Urinary bladder (tissue), 3 donors: ENCODE measurements at regions not wholly inside any gene's neighbourhood (a gene's known extent, or its start where the extent isn't known, plus 50 kb on each side); places are given as distances from the start of the nearest gene placed in this dataset.
"Not testable (repeated sequence)": the region's sequence is repeated elsewhere in the genome, so short reads cannot be mapped to it uniquely, and the experiment has no call there.

Experiments used
- DNase-seq: peaks from one replicate; pipeline ENCODE4 v3.0.0-alpha.2; 2015; ENCODE audit errors: extremely low spot score
- H3K27ac ChIP-seq: one replicate; pipeline ENCODE4 v1.5.1; 2013; ENCODE audit warnings: low read depth, mild to moderate bottlenecking, moderate library complexity
- H3K36me3 ChIP-seq: one replicate; pipeline ENCODE4 v1.6.1; 2013; ENCODE audit warnings: mild to moderate bottlenecking, moderate library complexity; ENCODE audit not compliant: insufficient read depth
- H3K4me1 ChIP-seq: one replicate; pipeline ENCODE4 v1.6.1; 2013; ENCODE audit warnings: mild to moderate bottlenecking, moderate library complexity; ENCODE audit not compliant: insufficient read depth
- H3K4me3 ChIP-seq: one replicate; pipeline ENCODE4 v1.5.1; 2013; ENCODE audit warnings: low read depth, low read length
- WGBS: extraction: QIAGEN DNeasy Blood & Tissue Kit; methylation state at CpG from one replicate; pipeline ENCODE4 v1.1.7; 2013; 5-methylcytosine and 5-hydroxymethylcytosine counted together
- donor health status: healthy with polysubstance abuse.
- donor health status: healthy.

- not testable (repeated sequence) for H3K36me3 ChIP-seq, DNase-seq, H3K27ac ChIP-seq, H3K4me3 ChIP-seq, H3K4me1 ChIP-seq
- 72% methylated on average over 8 of the region's 8 CpGs for WGBS
Measured at GRCh38 chr13:87336346-87336889, 334.8 kb upstream of the SLITRK5 start.

GRCh38 chr13:87344176-87344575 lies 327.0 kb upstream of the SLITRK5 start:
- DNase-seq: no peak
- H3K36me3 ChIP-seq: no peaks in the 10 kb centered on the region
- H3K4me1 ChIP-seq: no peaks in the 10 kb centered on the region
- H3K27ac ChIP-seq: no peak overlapping the region
- H3K4me3 ChIP-seq: no peak overlapping the region
- WGBS: 54% methylated on average over 2 of the region's 2 CpGs

DNA sequence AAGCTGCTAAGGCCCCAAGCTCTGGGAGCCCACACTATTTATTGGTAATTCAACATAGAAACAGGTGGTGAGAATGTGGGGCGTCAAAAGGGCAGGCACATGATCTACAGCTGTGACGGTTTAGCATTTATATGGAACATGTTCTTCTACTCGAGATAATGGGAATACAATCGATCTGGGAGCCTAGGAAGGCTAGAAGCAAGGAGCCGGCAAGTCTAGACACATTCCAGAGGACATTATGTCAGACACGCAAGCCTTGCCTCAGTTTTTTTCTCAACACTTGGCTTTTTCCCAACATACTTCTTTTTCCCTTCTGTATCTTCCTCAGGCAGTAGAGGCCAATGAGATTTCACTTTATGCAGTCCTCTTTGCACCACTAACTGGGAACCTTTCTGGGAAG lies 315.7 kb upstream of the SLITRK5 start:
- Histone ChIP-seq H3K4me3 (no peak overlapping the region), H3K27ac (no peak overlapping the region), H3K36me3 (no peaks in the 10 kb centered on the region), H3K4me1 (no peaks in the 10 kb centered on the region)
- no peak for DNase-seq
- WGBS: 54% methylated on average over 6 of the region's 6 CpGs

DNA sequence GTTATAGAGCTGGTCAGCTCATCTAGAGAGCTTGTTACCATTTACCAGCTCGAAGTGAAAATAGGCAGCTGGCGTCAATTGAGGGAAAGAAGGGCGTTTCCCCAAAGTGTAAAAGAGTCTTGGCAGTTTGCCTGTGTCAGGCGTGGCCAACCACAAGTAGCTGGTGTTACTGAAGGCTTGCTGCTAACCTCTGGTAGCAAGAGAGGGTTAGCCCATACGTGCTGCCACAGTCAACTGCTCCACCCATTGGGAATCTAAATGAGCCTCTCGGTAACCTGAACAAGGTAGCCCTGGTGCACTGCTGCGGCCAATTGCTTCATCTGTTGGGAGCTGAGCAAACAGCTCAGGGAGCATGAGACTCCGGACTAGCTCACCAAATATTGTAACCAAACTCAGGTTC lies 314.9 kb upstream of the SLITRK5 start:
- Histone ChIP-seq H3K27ac (no peak overlapping the region), H3K4me3 (no peak overlapping the region), H3K4me1 (no peaks in the 10 kb centered on the region), H3K36me3 (no peaks in the 10 kb centered on the region)
- no peak for DNase-seq
- 84% methylated on average over 8 of the region's 8 CpGs for WGBS

GRCh38 chr13:87358319-87358718 lies 312.9 kb upstream of the SLITRK5 start:
- Histone ChIP-seq H3K27ac (no peak overlapping the region), H3K4me3 (no peak overlapping the region), H3K4me1 (no peaks in the 10 kb centered on the region), H3K36me3 (no peaks in the 10 kb centered on the region)
- no peak for DNase-seq

- WGBS: 93% methylated on average over 1 of the region's 1 CpG
- no peak for DNase-seq
- no peaks in the 10 kb centered on the region for H3K4me1 ChIP-seq
- no peak overlapping the region for H3K4me3 ChIP-seq
- H3K36me3 ChIP-seq: no peaks in the 10 kb centered on the region
- no peak overlapping the region for H3K27ac ChIP-seq
Measured at GRCh38 chr13:87361216-87361615, 310.0 kb upstream of the SLITRK5 start.

DNA sequence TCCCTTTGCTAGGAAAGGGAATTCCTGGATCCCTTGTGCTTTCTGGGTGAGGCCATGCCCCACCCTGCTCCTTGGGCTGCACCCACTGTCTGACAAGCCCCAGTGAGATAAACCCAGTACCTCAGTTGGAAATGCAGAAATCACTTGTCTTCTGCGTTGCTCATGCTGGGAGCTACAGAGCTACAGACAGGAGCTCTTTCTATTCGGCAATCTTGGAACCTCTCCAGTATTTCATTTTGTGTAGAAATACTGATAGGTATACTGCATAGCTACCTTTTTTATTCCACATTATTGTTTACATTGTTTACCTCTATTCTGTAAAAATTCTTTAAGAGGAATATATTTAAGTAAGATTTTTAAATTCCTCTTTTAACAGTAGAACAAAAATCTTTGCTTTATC lies 302.5 kb upstream of the SLITRK5 start:
- no peaks in the 10 kb centered on the region for H3K36me3 ChIP-seq
- no peaks in the 10 kb centered on the region for H3K4me1 ChIP-seq
- H3K4me3 ChIP-seq: no peak overlapping the region
- no peak for DNase-seq
- WGBS: 95% methylated on average over 2 of the region's 2 CpGs
- H3K27ac ChIP-seq: no peak overlapping the region

- Histone ChIP-seq H3K4me1 (no peaks in the 10 kb centered on the region), H3K27ac (no peak overlapping the region), H3K4me3 (no peak overlapping the region), H3K36me3 (no peaks in the 10 kb centered on the region)
- WGBS: 90% methylated on average over 1 of the region's 1 CpG
- no peak for DNase-seq
Measured at GRCh38 chr13:87376081-87376480, 295.1 kb upstream of the SLITRK5 start.

DNA sequence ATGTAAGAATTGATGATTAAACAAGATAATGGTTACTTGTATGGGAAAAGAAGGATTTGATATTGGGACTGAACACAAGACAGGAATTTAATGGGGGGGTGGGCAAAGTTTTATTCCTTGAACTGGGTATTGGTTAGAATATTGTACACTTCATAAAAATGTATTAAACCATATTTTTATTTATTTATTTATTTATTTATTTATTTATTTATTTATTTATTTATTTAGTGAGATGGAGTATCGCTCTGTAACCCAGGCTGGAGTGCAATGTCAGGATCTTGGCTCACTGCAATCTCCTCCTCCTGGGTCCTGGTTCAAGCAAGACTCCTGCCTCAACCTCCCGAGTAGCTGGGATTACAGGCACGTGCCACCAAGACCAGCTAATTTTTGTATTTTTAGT lies 287.1 kb upstream of the SLITRK5 start:
- 93% methylated on average over 3 of the region's 3 CpGs for WGBS
- no peak overlapping the region for H3K27ac ChIP-seq
- no peak overlapping the region for H3K4me3 ChIP-seq
- H3K36me3 ChIP-seq: no peaks in the 10 kb centered on the region
- no peak for DNase-seq
- no peaks in the 10 kb centered on the region for H3K4me1 ChIP-seq

DNA sequence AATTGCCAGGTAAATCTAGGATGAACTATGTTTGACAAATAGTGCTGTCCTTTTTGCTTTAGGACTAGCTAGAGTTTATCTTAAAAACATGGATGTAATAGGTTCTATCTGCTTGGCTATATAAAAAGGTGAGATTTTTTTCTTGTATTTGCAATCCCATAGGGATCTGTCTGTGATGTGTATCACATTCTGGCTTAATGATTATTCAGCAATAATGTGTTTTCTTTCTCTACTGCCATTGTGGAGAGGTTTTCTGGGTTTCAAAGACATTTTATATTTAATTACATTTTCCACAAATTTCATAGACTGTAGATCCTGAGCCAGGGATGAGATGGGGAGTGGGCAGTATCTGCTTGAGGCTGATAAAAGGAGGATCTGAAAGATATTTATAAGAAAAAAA lies 277.8 kb upstream of the SLITRK5 start:
- no peak overlapping the region for H3K4me3 ChIP-seq
- no peak for DNase-seq
- no peaks in the 10 kb centered on the region for H3K36me3 ChIP-seq
- H3K4me1 ChIP-seq: no peaks in the 10 kb centered on the region
- no peak overlapping the region for H3K27ac ChIP-seq

DNA sequence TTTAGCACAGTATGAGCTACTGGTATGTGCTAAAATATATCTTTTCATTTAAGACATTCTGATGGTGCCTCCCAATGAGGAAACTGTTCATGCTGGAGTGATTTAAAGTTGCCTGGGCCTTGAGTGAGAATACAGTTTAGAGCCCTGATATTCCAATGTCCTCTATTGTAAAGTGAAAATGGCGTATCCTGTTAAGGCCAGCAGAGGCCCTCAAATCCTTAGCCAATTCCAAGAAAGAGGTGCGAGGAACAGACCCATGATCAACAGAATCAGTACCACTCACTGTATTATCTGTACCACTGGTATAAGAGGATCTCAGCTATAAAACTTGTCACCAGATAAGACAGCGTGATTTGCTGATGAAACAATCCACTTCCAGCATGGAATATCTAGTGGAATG lies 273.1 kb upstream of the SLITRK5 start:
- H3K4me1 ChIP-seq: no peaks in the 10 kb centered on the region
- no peak overlapping the region for H3K27ac ChIP-seq
- no peak for DNase-seq
- WGBS: 51% methylated on average over 3 of the region's 3 CpGs
- no peak overlapping the region for H3K4me3 ChIP-seq
- no peaks in the 10 kb centered on the region for H3K36me3 ChIP-seq

- 11% methylated on average over 4 of the region's 4 CpGs for WGBS
- Histone ChIP-seq H3K27ac (no peak overlapping the region), H3K36me3 (no peaks in the 10 kb centered on the region), H3K4me1 (no peaks in the 10 kb centered on the region), H3K4me3 (no peak overlapping the region)
- DNase-seq: no peak
Measured at GRCh38 chr13:87403748-87404432, 267.3 kb upstream of the SLITRK5 start.

DNA sequence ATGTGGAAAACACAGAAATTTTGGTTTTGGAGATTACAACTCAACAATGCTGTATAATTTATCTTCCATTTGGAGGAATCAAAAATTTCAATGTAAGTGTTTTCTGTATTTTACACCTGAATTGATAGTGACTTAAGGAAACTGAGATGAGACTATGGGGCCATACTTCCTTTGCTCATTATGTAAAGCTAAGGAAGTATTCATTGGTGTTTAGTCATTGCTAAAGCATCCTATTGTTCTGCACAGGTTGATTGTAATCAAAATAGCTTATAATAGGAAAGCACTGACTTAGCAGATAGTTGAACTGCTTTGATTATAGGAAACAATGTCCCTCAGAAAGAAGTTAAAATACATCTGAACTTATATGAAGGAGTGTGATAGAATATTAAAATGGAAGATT lies 244.4 kb upstream of the SLITRK5 start:
- Histone ChIP-seq H3K36me3 (no peaks in the 10 kb centered on the region), H3K27ac (no peak overlapping the region), H3K4me3 (no peak overlapping the region), H3K4me1 (no peaks in the 10 kb centered on the region)
- DNase-seq: no peak

DNA sequence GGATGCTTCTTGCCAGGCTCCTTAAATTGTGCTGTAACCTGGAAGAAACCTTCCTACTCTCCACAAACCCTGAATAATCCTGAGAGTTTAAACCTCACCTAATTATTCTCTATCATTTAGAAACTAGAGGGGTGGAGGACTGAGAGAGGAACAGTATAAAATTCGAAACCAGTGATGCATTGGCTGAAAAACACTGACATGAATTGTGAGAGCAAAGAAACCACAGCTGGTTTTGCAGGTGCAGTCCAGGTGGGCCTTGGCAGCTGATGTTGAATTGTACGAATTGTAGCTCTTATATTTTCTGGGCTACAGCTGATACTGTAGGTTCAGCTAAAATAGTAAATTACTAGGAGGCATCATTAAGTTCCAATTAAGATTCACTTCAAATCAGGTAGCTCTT lies 227.0 kb upstream of the SLITRK5 start:
- no peaks in the 10 kb centered on the region for H3K4me1 ChIP-seq
- no peak for DNase-seq
- 57% methylated on average over 2 of the region's 2 CpGs for WGBS
- H3K27ac ChIP-seq: no peak overlapping the region
- H3K4me3 ChIP-seq: no peak overlapping the region
- H3K36me3 ChIP-seq: no peaks in the 10 kb centered on the region

- no peak for DNase-seq
- no peaks in the 10 kb centered on the region for H3K4me1 ChIP-seq
- no peak overlapping the region for H3K4me3 ChIP-seq
- H3K27ac ChIP-seq: no peak overlapping the region
- 88% methylated on average over 2 of the region's 2 CpGs for WGBS
- no peaks in the 10 kb centered on the region for H3K36me3 ChIP-seq
Measured at GRCh38 chr13:87452281-87452680, 218.9 kb upstream of the SLITRK5 start.
